ENCODE measurements at regions not wholly inside any gene's neighbourhood (a gene's known extent, or its start where the extent isn't known, plus 50 kb on each side); places are given as distances from the start of the nearest gene placed in this dataset.
A peak's percentile ranks its signal among the peaks of the same experiment; 100 is the strongest.
"Not testable (repeated sequence)": the region's sequence is repeated elsewhere in the genome, so short reads cannot be mapped to it uniquely, and the experiment has no call there.

DNA sequence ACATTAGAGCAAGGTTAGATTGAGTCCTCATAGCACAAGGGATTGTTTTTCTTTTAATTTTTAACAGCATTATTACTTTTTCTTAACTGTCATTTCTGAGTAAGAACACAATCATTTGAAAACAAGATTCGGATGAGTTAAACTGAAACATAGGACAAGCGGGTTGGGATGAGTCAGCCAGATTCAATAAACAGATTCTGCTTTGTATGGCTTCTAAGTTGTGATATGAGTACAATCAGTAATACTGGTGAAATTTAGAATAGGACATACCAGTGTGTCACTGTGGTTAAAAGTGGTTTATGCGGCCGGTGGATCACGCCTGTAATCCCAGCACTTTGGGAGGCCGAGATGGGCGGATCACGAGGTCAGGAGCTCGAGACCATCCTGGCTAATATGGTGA, 364.3 kb upstream of the CDH10 start:
- DNase-seq (ENCODE audit: low read depth), result no peak

DNA sequence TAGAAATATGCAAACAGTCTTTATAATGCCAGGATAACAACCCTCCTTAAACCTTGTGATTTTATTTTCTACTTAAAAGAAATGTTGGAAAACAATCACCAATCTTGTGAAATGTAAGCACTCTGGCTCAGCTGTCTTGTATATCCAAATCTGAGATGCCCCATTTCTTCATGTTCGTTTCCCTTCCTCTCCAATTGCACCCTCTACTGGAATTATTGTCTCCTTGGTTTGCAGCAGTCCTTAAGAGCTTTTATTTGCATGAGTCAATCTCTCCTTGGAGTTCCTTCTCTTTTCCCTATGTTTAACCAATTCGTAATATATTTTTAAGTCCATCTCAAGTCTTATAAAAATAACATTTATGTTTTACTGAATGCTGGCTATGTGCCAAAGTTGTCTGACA, 362.0 kb upstream of the CDH10 start:
- peak; percentile 5 for DNase-seq (ENCODE audit: low read depth)

DNA sequence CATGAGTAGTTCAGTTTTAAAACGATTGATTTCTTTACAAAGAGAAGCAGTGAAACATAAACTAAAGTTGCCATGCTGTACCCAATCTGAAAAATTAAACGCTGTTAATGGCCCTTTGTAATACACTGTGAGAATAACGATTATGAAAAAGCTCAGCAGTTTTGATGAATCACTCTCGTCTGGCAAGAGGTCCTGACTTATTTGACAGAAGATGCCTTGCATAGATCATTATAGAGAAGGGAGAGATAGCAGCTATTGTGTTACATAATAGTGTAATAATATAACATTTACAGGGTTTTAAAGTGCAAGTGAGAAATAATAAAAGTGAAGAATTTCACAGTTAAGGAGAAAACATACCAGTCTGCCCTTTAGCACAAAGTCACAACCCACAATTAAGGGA, 361.5 kb upstream of the CDH10 start:
- no peak for DNase-seq (ENCODE audit: low read depth)

DNA sequence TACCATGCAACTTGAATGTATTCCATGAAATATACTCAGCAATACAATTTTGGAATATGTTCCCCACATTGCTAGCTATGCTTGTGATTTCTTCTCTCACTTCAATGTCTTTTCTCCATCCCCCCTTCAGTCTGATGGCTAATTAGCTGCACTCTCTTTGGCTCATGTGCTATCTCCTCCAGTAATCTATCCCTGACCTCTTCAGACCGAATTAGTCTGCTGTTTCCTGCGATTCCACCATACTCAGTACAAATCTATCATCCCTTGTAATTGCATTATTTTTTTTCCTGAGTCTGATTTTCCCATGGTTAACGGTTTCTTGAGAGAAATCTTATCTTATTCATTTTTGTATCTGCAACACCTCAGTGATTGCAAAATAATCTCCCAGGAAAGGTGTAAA, 360.7 kb upstream of the CDH10 start:
- DNase-seq (ENCODE audit: low read depth), result no peak

DNA sequence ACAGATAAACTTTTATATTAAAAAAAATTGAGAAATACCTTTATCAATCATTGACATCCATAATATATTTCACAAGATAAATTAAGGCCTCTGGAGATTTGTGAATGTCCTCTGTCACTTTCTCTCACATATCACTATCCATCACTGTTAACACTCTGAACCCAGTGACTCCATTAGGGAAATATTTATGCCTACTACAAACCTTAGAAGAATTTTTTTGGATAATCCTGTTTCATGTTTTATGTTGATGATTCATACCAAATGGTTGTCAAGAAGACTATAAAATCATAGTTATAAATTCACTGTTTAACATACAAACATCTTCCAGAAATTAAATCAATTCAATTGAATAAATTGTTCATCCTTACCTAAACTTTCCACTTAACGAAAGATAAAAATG, 357.6 kb upstream of the CDH10 start:
- no peak for DNase-seq (ENCODE audit: low read depth)

DNA sequence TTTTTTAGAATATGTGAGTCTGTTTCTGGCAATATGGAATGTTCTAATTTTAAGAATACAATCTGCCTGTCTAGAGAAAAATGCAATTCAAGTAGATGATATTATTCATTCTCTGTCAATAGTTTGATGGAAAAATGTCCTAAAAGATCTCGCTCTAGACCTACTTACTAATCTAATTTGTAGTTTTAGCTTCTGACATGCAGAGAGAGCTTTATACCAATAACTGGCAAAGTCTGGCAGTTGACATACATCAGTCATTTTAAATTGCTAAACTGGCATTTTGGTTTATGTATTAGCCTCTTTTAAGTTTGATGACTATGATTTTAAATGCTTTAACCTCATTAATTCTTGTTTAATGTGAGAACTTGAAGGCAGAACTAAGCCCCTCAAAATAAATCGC, 355.0 kb upstream of the CDH10 start:
- DNase-seq (ENCODE audit: low read depth), result no peak

DNA sequence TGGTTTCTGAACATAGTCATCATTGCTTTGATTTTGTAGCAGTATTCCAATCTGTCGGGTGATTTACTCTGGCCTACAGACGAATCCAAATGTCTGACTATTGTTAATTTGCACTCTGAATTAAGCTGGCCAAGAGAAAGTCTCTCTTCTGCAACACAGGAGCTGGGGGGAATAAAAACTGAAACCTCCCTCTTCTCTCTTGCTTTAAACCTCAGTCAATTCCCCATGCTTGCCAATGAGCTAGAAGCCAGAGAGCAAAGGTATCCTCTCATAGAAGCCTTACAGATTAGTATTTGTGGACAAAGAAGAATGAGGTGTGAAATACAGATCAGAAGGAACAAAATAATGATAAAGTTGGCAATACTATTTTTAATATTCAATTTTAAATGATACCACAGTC, 353.9 kb upstream of the CDH10 start:
- no peak for DNase-seq (ENCODE audit: low read depth)

DNA sequence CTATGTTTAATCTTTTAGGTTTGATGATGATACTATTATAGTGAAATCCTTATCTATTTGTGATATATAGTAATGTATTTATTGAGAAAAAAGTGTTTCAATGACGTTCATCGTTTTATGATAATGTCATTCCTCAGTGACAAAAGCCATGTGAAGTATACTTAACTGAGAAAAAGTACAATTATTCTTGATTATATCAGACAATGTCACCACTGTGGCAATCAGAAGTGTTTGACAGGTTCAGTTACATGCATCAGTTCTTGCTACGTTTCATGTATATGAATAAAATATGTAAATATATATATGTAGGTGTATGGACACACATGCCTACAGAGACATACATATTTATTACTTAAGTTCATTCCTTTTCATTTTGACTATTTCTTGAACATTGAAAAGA, 341.5 kb upstream of the CDH10 start:
- no peak for DNase-seq (ENCODE audit: low read depth)

DNA sequence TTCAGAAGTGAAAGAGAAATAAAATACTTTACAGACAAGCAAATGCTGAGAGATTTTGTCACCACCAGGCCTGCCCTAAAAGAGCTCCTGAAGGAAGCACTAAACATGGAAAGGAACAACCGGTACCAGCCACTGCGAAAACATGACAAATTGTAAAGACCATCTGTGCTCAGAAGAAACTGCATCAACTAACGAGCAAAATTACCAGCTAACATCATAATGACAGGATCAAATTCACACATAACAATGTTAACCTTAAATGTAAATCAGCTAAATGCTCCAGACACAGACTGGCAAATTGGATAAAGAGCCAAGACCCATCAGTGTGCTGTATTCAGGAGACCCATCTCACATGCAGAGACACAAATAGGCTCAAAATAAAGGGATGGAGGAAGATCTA, 333.8 kb upstream of the CDH10 start:
- DNase-seq (ENCODE audit: low read depth), result not testable (repeated sequence)

DNA sequence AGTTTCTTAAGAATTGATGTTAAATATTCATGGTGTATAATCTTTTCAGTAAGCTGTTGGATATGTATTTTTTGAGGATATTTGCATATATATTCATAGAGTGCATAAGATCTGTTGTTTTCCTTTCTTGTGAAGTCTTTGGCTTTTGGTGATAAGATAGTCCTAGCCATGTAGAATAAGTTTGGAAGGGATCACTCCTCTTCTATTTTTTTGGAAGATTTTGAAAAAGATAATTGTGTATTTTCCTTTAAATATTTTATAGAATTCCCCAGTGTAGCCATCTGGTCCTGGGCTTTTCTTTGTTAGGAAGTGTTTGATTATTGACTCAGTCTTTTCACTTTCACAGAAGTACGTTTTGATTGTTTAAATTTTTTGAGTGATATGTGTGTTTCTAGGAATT, 318.8 kb upstream of the CDH10 start:
- DNase-seq (ENCODE audit: low read depth), result no peak

DNA sequence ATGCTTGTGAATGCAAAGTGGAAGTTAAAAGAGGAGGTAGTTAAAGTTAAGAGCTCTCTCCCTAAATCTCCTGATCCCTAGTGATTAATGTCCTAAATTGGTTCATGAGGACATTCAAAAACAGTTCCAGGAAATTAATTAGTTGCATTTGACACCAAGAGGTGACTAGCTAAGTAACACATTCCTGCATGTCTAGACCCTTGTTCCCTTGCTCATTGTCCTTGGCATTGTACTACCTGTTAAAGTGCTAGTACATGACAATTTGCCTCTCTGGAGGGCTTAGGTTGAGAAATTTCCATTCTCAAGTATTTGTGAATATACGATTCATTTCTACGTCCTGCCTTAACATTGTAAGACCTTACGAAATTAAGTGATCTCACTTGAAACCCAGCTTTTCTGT, 278.6 kb upstream of the CDH10 start:
- no peak for DNase-seq (ENCODE audit: low read depth)

DNA sequence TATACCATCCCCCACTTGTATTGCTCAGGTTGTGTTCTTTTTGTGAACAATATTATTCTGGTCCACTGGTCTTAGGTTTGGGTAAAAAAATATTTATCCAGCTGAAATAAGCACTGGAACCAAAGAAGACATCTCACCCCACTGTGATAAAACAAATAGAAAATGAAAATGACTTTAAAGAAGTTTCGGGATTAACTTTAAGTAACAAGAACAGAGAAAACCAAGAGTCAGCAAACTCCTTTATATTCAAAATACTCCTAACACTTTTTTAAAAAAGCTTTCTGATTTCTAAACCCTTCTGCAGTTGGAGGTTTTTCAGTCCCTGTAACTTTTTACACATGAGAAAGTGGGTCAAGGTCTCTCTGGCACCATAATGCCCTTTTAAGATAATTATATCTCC, 273.9 kb upstream of the CDH10 start:
- no peak for DNase-seq (ENCODE audit: low read depth)

DNA sequence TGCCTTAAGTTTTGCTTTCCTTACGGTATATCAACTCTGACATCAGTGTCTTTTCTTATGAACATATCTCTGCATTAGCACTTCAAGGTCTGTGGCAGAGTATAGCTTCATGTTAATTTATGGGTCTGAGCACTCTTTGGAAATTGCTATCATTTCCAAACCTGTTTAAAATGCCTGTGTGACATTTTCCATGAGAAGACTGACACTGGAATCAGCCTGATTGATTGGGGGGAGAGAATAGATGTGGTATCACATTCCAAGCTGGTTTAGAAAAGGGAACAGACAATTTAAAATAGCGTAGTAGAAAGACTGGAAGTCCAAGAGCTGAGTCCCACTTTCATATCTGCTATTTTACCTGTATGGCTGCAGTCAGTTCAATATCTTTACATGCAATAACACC, 272.1 kb upstream of the CDH10 start:
- DNase-seq (ENCODE audit: low read depth), result no peak

DNA sequence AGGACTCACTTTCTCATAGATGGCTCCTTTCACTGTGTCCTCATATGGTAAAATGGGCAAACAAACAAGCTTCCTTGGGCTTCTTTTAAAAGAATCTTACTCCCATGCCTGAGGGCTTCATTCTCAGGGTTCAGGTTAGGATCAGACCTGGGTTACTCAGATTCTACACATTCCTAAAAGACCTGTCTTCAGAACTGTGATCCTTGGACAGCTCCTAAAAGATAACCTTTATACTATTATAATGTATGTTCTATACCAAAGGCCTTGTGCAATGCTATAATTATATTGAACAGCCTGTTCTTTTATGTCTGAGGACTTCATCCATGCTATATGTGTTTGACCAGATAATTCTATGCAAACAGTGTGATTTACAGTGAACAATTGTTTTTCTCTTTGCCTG, 264.4 kb upstream of the CDH10 start:
- no peak for DNase-seq (ENCODE audit: low read depth)

DNA sequence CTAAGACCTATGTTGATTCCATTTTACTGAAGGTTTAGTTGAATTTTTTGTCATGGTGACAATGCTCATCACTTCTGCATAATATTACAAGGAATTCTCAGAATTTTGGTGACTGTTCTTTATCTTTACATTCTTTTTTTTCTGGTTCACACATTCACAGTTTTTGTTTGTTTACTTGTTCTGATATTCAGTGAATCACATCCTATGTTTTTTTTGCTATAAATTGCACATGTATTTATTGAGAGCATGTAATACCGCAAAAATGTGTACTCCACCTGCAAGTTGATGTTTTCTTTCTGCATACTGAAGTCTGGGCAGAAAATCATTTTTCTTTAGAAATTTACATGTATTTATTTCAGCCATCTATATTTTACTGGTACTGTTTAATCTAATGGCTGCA, 261.9 kb upstream of the CDH10 start:
- DNase-seq (ENCODE audit: low read depth), result no peak

DNA sequence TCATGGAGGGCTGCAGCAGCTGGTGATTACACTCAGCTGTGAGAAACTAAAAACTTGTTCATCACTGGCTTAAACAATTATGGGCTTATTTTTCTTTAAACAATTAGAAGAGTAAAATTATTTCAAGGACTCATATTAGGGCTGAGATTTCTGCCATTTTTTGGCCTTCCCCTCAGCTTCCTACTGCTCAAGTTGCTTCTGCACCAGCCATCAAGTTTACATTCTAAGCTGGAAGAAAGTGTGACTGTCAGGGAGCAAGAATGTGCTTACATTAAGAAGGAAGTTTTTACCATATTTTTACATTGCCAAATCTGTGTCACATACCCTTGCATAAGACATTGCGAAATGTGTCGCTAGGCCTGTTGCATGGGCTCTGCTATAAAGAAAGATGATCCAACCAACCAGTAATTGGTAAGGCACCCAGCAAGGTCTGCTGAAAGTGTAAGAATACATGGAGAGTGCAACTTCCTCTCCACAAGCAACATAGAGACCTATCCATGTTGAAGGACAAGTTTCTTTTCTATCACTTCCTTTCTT, 260.3 kb upstream of the CDH10 start:
- no peak for DNase-seq (ENCODE audit: low read depth)

DNA sequence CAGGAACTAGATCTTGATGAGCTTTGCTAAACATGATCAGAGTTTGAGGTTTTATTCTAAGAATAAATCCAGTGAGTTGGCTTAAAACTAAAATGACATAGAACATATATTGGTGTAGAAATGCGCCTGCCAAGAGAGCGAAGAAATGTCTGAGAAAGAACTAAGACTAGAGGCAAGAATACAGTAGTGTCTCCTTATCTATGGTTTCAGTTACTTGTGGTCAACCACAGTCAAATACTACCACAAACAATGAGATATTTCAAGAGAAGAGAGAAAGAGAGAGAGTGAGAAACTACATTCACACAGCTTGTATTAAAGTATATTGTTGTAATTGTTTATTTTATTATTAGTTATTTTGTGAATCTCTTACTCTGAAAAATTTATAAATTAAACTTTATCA, 254.4 kb upstream of the CDH10 start:
- no peak for DNase-seq (ENCODE audit: low read depth)

DNA sequence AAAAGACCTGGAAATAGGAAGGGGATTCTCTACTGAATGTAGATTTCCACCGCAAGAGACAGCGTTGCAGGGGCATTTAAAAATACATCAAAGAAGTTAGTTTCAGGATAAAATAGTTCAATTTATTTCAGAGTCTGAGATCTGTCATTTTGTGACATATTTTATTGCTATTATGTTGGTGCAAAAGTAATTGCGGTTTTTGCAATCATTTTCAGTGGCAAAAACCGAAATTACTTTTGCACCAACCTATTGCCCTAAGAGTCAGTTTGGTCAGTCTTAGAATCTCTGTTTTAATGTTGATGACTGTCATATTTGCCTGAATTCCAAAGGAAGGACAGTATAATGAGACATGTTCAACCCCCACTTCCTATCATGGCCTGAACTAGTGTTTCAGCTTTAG, 219.5 kb upstream of the CDH10 start:
- no peak for DNase-seq (ENCODE audit: low read depth)

DNA sequence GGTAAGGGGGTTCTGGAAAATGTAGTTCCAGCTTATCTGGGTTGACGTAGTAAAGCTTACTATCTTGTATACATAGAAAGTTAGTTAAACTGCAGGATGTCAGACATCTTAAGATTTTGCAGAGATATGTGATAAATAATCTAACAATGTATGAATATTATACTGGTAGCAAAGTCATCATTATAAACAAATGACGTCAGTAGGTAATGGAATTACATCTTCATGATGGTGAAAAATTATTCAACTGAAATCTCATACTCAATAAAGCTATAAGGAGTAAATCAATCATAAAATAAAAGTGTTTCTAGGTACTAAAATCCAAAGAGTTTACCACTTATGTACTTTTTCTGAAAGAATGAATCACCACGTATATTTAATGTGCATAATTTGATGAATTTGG, 217.3 kb upstream of the CDH10 start:
- DNase-seq (ENCODE audit: low read depth), result no peak

DNA sequence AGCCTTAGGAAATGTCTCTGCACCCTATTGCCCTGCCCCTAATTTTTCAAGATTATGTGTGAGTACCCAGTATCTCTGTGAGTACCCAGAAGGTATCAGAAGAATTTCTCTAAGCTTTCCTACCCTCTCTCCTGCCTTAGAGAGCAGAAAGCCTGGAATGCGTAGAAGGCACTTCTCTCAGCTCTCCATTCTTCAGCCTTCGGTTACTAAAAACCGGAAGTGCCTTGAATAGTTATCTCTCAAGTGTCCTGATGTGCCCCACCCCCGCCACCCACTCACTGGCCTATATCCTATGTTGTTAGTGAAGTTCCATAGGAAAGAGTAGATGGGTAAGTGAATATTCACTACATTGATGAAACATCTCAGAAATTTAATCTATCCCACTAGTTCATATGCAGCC, 210.7 kb upstream of the CDH10 start:
- DNase-seq (ENCODE audit: low read depth), result no peak

DNA sequence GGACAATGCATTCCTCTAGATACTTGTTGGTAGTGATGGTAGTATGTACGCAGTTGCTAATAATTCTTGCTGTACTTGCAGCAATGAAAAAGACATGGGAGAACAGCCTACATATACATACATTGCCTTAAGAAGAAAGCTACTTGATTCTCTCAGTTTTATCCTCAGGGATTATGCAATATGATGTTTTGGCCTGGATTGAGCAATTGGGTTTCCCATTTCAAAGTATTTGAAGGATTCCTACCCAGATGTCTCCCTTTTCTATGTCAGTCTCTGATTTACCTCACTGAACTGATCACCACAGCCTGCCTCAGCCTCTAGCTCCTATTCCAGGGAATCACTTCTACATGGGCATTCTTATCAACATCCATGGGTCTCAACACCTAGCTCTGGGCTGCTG, 210.1 kb upstream of the CDH10 start:
- no peak for DNase-seq (ENCODE audit: low read depth)

DNA sequence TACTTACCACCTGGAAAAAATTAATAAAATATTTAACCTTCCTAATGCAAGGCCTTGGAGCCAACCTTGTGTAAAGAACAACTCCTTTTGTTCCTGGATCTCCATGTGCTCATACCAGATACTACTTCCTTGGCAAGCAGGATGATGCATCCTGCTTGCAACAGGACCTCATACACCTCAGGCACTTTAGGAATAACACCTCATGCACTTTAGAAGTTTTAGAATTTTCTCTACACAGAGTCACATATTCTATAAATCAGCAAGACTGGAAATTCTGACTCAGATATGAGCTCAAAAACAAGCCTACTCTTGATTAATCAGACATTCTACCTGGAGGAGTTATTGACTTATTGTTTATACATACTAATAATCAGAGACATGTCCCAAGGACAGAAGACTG, 209.6 kb upstream of the CDH10 start:
- DNase-seq (ENCODE audit: low read depth), result no peak

DNA sequence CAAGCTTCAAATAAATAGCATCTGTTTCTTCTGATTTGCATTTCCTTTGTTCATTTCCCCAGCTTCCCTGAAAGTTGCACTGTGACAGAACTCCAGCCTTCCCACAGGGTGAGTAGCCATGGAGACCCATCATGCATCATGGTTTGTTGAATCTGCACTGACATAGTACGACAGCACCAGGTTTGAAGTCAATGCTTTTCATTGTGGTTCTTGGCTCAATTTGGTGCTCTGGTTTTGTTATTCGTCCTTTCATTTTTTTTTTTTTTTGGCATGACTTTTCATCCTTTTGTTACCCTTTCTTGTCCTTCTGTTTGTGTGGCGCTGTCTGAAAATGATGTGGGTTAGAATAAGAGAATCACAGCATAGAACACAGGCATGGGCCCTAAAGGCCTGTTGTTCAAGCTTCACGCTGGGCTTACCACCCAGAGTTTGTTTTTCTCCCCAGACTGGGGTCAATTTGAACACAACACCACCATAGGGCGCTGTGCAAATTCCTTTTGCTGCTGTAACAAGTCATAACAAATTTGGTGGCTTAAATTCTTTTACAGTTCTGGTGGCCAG, 206.2 kb upstream of the CDH10 start:
- no peak for DNase-seq (ENCODE audit: low read depth)

DNA sequence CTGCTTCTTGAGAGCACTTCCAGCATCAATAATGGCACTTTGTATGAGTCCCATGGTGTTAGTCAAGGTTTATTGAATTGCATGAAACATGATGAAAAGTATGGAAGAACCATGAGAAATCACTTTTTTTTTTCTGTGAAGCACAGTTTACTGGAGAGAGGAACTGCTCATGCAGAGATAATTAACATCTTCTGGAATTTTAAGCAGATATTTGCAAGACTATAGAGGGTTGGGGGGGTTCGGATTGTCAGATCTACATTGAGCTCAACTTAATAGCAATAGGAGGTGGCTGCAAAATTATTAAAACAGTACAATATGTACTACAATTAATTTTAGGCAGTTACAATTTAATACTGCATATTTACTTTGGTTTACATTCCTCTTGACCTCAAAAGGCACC, 204.4 kb upstream of the CDH10 start:
- no peak for DNase-seq (ENCODE audit: low read depth)

DNA sequence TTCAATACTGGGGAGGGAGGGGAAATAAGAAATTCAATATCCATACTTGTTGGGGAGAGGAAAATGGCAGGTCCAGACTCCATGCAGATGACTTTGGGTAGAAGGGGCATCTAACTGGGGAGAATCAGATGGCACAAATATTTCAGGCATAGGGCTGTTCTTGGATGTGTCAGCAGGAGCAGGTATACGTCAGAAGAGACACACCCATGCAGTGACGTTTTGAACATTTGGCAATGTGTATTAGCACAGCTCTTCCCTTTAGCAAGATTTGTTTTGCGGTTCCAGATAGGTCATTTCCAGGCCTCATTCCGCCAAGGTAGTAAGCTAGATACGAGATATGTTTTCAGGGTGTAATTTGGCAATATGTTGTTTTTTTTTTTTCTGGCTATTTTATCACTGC, 187.2 kb upstream of the CDH10 start:
- DNase-seq (ENCODE audit: low read depth), result no peak

All from non-pigmented ciliary epithelial cell (primary cell).